ENCODE measurements at regions not wholly inside any gene's neighbourhood (a gene's known extent, or its start where the extent isn't known, plus 50 kb on each side); places are given as distances from the start of the nearest gene placed in this dataset.

GRCh38 chr3:177445549-177445948 is 248.3 kb upstream of the TBL1XR1 start:
- Histone ChIP-seq H3K27ac (ENCODE audit: low read depth, low read length) (no peak overlapping the region), H3K79me2 (ENCODE audit: control insufficient read depth, low read length) (no peaks in the 10 kb centered on the region), H3K4me2 (ENCODE audit: low read length) (no peak overlapping the region), H4K20me1 (ENCODE audit: control insufficient read depth, insufficient read depth, low read depth, low read length) (no peaks in the 10 kb centered on the region), H3K4me3 (ENCODE audit: low read length) (no peak overlapping the region), H3F3A (ENCODE audit: control insufficient read depth, insufficient read depth) (no peaks in the 10 kb centered on the region), H3K36me3 (ENCODE audit: control insufficient read depth, low read length) (no peaks in the 10 kb centered on the region), H3K4me1 (ENCODE audit: control insufficient read depth, low read length) (peaks cover 18% of the 10 kb centered on the region), H3K27me3 (ENCODE audit: control insufficient read depth, low read length) (no peaks in the 10 kb centered on the region), H3K9me2 (replicated peaks; ENCODE audit: control insufficient read depth, low read length) (no peaks in the 10 kb centered on the region), H3K9me3 (ENCODE audit: control insufficient read depth, insufficient read depth, low read length) (no peaks in the 10 kb centered on the region)
- TF ChIP-seq, protein P1, sequence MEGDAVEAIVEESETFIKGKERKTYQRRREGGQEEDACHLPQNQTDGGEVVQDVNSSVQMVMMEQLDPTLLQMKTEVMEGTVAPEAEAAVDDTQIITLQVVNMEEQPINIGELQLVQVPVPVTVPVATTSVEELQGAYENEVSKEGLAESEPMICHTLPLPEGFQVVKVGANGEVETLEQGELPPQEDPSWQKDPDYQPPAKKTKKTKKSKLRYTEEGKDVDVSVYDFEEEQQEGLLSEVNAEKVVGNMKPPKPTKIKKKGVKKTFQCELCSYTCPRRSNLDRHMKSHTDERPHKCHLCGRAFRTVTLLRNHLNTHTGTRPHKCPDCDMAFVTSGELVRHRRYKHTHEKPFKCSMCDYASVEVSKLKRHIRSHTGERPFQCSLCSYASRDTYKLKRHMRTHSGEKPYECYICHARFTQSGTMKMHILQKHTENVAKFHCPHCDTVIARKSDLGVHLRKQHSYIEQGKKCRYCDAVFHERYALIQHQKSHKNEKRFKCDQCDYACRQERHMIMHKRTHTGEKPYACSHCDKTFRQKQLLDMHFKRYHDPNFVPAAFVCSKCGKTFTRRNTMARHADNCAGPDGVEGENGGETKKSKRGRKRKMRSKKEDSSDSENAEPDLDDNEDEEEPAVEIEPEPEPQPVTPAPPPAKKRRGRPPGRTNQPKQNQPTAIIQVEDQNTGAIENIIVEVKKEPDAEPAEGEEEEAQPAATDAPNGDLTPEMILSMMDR (IDR thresholded peaks at IDR 0.05; ENCODE audit: low read depth, low read length, poor library complexity, severe bottlenecking) = no peak
- no peak for TF ChIP-seq EZH2phosphoT487 (IDR thresholded peaks at IDR 0.05; ENCODE audit: borderline replicate concordance, low read length)

DNA sequence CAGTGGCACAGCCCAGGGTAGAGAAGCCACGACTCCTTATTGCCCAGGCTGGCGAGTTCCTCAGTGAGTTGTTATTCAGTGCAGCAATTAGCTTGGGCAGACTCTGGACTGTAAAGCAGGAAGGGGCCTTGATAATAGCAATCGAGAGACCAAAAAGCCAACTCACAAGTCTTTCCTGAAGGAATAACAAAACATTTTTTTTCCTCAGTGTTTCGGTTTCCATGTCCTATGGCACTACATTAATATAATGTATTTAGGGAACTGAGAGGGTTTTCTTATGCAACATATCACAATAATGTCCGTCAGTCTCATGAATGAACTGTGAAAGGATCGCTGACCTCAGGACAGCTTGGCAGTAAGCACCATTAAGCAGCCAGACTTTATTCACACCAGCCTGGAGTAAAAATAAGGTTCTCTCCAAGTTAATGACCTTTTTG is 248.9 kb upstream of the TBL1XR1 start:
- Histone ChIP-seq H3K27me3 (ENCODE audit: control insufficient read depth, low read length) (no peaks in the 10 kb centered on the region), H3K4me3 (ENCODE audit: low read length) (no peak overlapping the region), H3K4me1 (ENCODE audit: control insufficient read depth, low read length) (peaks cover 18% of the 10 kb centered on the region), H3K4me2 (ENCODE audit: low read length) (no peak overlapping the region), H3K9me3 (ENCODE audit: control insufficient read depth, insufficient read depth, low read length) (no peaks in the 10 kb centered on the region), H3K27ac (ENCODE audit: low read depth, low read length) (no peak overlapping the region), H3F3A (ENCODE audit: control insufficient read depth, insufficient read depth) (no peaks in the 10 kb centered on the region), H4K20me1 (ENCODE audit: control insufficient read depth, insufficient read depth, low read depth, low read length) (no peaks in the 10 kb centered on the region), H3K79me2 (ENCODE audit: control insufficient read depth, low read length) (no peaks in the 10 kb centered on the region), H3K9me2 (replicated peaks; ENCODE audit: control insufficient read depth, low read length) (no peaks in the 10 kb centered on the region), H3K36me3 (ENCODE audit: control insufficient read depth, low read length) (no peaks in the 10 kb centered on the region)
- TF ChIP-seq, protein P1 (IDR thresholded peaks at IDR 0.05; ENCODE audit: low read depth, low read length, poor library complexity, severe bottlenecking) = no peak
- TF ChIP-seq EZH2phosphoT487 (IDR thresholded peaks at IDR 0.05; ENCODE audit: borderline replicate concordance, low read length) = no peak

- Histone ChIP-seq H3K36me3 (ENCODE audit: control insufficient read depth, low read length) (no peaks in the 10 kb centered on the region), H3K9me3 (ENCODE audit: control insufficient read depth, insufficient read depth, low read length) (no peaks in the 10 kb centered on the region), H3K4me1 (ENCODE audit: control insufficient read depth, low read length) (peaks cover 4% of the 10 kb centered on the region), H3K4me3 (ENCODE audit: low read length) (no peak overlapping the region), H3K79me2 (ENCODE audit: control insufficient read depth, low read length) (no peaks in the 10 kb centered on the region), H3F3A (ENCODE audit: control insufficient read depth, insufficient read depth) (no peaks in the 10 kb centered on the region), H3K4me2 (ENCODE audit: low read length) (no peak overlapping the region), H3K27ac (ENCODE audit: low read depth, low read length) (no peak overlapping the region), H4K20me1 (ENCODE audit: control insufficient read depth, insufficient read depth, low read depth, low read length) (no peaks in the 10 kb centered on the region), H3K27me3 (ENCODE audit: control insufficient read depth, low read length) (no peaks in the 10 kb centered on the region), H3K9me2 (replicated peaks; ENCODE audit: control insufficient read depth, low read length) (no peaks in the 10 kb centered on the region)
- no peak for TF ChIP-seq EZH2phosphoT487 (IDR thresholded peaks at IDR 0.05; ENCODE audit: borderline replicate concordance, low read length)
- TF ChIP-seq, protein P1 (IDR thresholded peaks at IDR 0.05; ENCODE audit: low read depth, low read length, poor library complexity, severe bottlenecking) = no peak
These were observed 250.7 kb upstream of the TBL1XR1 start for GRCh38 chr3:177447938-177448337.

DNA sequence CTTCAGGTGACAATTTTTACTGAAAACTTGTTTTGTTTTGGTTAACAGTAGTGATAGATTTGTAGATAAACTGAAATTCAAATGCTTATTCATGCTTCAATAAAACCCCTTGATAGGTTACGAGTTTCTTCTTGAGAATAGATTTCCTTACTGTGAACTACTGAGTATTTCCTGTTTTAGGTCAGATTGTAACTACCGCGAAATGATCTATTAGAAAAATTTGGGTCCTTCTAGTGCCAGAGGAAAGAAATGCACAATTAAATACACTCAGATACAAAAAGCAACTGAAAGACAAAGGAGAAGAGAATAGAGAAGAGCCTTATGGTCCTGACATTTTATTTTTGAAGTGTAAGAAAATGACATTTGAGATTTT is 251.7 kb upstream of the TBL1XR1 start:
- H3K79me2 ChIP-seq (ENCODE audit: control insufficient read depth, low read length) = no peaks in the 10 kb centered on the region
- H3K4me3 ChIP-seq (ENCODE audit: low read length) = no peak overlapping the region
- no peaks in the 10 kb centered on the region for H3K9me2 ChIP-seq (replicated peaks; ENCODE audit: control insufficient read depth, low read length)
- no peaks in the 10 kb centered on the region for H3K36me3 ChIP-seq (ENCODE audit: control insufficient read depth, low read length)
- TF ChIP-seq, protein P1 (IDR thresholded peaks at IDR 0.05; ENCODE audit: low read depth, low read length, poor library complexity, severe bottlenecking) = no peak
- TF ChIP-seq EZH2phosphoT487 (IDR thresholded peaks at IDR 0.05; ENCODE audit: borderline replicate concordance, low read length) = no peak
- H3K27me3 ChIP-seq (ENCODE audit: control insufficient read depth, low read length) = no peaks in the 10 kb centered on the region
- no peak overlapping the region for H3K4me2 ChIP-seq (ENCODE audit: low read length)
- H4K20me1 ChIP-seq (ENCODE audit: control insufficient read depth, insufficient read depth, low read depth, low read length) = no peaks in the 10 kb centered on the region
- H3K27ac ChIP-seq (ENCODE audit: low read depth, low read length) = no peak overlapping the region
- peaks cover 4% of the 10 kb centered on the region; the same call in 1 of the 2 replicates for H3K4me1 ChIP-seq (ENCODE audit: control insufficient read depth, low read length)
- H3K9me3 ChIP-seq (ENCODE audit: control insufficient read depth, insufficient read depth, low read length) = no peaks in the 10 kb centered on the region
- H3F3A ChIP-seq (ENCODE audit: control insufficient read depth, insufficient read depth) = no peaks in the 10 kb centered on the region
